ENCODE measurements at regions not wholly inside any gene's neighbourhood (a gene's known extent, or its start where the extent isn't known, plus 50 kb on each side); places are given as distances from the start of the nearest gene placed in this dataset.

DNA sequence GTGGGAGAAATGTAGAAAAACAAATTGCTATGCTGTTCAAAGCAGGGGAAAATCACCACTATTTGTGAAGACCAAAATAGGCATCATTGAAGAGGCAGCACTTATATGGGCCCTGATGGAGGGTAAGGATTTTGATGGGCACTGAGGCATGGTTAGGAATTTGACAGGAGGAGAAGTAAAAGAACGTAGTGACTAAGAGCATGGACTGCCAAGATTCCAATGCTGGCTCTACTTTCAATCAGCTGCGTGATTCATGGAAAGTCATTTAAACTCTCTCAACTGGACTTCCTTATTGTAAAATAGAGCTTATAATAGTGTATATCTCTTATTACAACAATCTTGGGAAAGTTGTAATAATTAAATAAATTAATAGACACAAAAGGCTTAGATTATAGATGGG is 267.7 kb upstream of the G2E3 start:
- no peak overlapping the region for H3K4me3 ChIP-seq (ENCODE audit: low read length in 2 of 2)
- H3K27ac ChIP-seq (ENCODE audit: low read depth in 1 of 2, low read length in 2 of 2) = no peak overlapping the region
- WGBS, 2 donors = 4 to 5% methylated on average over 2 of the region's 2 CpGs
- intact Hi-C loops (cut with DNase I) = no loop called here
- no peaks in the 10 kb centered on the region for H3K9me3 ChIP-seq (ENCODE audit: control insufficient read depth, low read length)
- ATAC-seq (ENCODE audit: low FRiP score) (no peak), DNase-seq (no peak)
- H3K4me1 ChIP-seq (ENCODE audit: control insufficient read depth in 1 of 2, insufficient read depth in 2 of 2, low read length in 2 of 2) = no peaks in the 10 kb centered on the region
- no peaks in the 10 kb centered on the region for H3K36me3 ChIP-seq (ENCODE audit: control insufficient read depth in 1 of 2, insufficient read depth in 2 of 2, low read length in 1 of 2)
- H3K27me3 ChIP-seq (ENCODE audit: control insufficient read depth in 1 of 2, insufficient read depth in 2 of 2, low read length in 1 of 2) = no peaks in the 10 kb centered on the region

GRCh38 chr14:30292541-30292940 is 266.4 kb upstream of the G2E3 start:
- DNase-seq (no peak), ATAC-seq (ENCODE audit: low FRiP score) (no peak)
- Histone ChIP-seq H3K36me3 (ENCODE audit: control insufficient read depth in 1 of 2, insufficient read depth in 2 of 2, low read length in 1 of 2) (no peaks in the 10 kb centered on the region), H3K4me1 (ENCODE audit: control insufficient read depth in 1 of 2, insufficient read depth in 2 of 2, low read length in 2 of 2) (no peaks in the 10 kb centered on the region), H3K9me3 (ENCODE audit: control insufficient read depth, low read length) (no peaks in the 10 kb centered on the region), H3K4me3 (ENCODE audit: low read length in 2 of 2) (no peak overlapping the region), H3K27ac (ENCODE audit: low read depth in 1 of 2, low read length in 2 of 2) (no peak overlapping the region), H3K27me3 (ENCODE audit: control insufficient read depth in 1 of 2, insufficient read depth in 2 of 2, low read length in 1 of 2) (no peaks in the 10 kb centered on the region)
- intact Hi-C loops (cut with DNase I) = no loop called here
- WGBS, 2 donors = 81 to 90% methylated on average over 3 of the region's 3 CpGs

DNA sequence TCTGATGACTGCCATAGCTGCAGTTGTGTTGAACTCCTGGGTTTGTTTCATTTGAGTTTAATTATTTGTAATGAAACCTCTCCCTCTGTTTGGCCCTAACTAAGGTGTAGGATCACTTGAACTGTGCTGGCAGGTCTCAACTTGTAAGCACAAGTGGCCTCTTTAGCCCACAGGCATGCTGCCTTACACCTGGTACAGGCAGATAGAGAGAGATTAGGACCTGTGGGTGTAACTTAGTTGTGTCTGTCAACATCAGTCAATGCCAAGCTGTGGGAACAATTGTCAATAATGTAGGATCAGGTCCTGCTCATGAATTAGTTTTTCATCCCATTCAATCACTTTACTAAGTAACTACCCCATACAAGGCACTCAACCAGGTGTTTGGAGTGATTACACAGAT is 263.0 kb upstream of the G2E3 start:
- ATAC-seq (ENCODE audit: low FRiP score) (no peak), DNase-seq (no peak)
- Histone ChIP-seq H3K27ac (ENCODE audit: low read depth in 1 of 2, low read length in 2 of 2) (no peak overlapping the region), H3K9me3 (ENCODE audit: control insufficient read depth, low read length) (no peaks in the 10 kb centered on the region), H3K36me3 (ENCODE audit: control insufficient read depth in 1 of 2, insufficient read depth in 2 of 2, low read length in 1 of 2) (no peaks in the 10 kb centered on the region), H3K4me1 (ENCODE audit: control insufficient read depth in 1 of 2, insufficient read depth in 2 of 2, low read length in 2 of 2) (peaks cover 0 to 2% of the 10 kb centered on the region in 2 donors), H3K27me3 (ENCODE audit: control insufficient read depth in 1 of 2, insufficient read depth in 2 of 2, low read length in 1 of 2) (no peaks in the 10 kb centered on the region), H3K4me3 (ENCODE audit: low read length in 2 of 2) (no peak overlapping the region)
- intact Hi-C loops (cut with DNase I) = no loop called here

- intact Hi-C loops (cut with DNase I) = no loop called here
- Histone ChIP-seq H3K4me1 (ENCODE audit: control insufficient read depth in 1 of 2, insufficient read depth in 2 of 2, low read length in 2 of 2) (peaks cover 0 to 2% of the 10 kb centered on the region in 2 donors), H3K27ac (ENCODE audit: low read depth in 1 of 2, low read length in 2 of 2) (no peak overlapping the region), H3K9me3 (ENCODE audit: control insufficient read depth, low read length) (no peaks in the 10 kb centered on the region), H3K4me3 (ENCODE audit: low read length in 2 of 2) (no peak overlapping the region), H3K27me3 (ENCODE audit: control insufficient read depth in 1 of 2, insufficient read depth in 2 of 2, low read length in 1 of 2) (no peaks in the 10 kb centered on the region), H3K36me3 (ENCODE audit: control insufficient read depth in 1 of 2, insufficient read depth in 2 of 2, low read length in 1 of 2) (no peaks in the 10 kb centered on the region)
- DNase-seq (no peak), ATAC-seq (ENCODE audit: low FRiP score) (no peak)
- 89 to 90% methylated on average over 11 of the region's 11 CpGs for WGBS, 2 donors
These were observed 262.0 kb upstream of the G2E3 start for GRCh38 chr14:30296931-30297405.

DNA sequence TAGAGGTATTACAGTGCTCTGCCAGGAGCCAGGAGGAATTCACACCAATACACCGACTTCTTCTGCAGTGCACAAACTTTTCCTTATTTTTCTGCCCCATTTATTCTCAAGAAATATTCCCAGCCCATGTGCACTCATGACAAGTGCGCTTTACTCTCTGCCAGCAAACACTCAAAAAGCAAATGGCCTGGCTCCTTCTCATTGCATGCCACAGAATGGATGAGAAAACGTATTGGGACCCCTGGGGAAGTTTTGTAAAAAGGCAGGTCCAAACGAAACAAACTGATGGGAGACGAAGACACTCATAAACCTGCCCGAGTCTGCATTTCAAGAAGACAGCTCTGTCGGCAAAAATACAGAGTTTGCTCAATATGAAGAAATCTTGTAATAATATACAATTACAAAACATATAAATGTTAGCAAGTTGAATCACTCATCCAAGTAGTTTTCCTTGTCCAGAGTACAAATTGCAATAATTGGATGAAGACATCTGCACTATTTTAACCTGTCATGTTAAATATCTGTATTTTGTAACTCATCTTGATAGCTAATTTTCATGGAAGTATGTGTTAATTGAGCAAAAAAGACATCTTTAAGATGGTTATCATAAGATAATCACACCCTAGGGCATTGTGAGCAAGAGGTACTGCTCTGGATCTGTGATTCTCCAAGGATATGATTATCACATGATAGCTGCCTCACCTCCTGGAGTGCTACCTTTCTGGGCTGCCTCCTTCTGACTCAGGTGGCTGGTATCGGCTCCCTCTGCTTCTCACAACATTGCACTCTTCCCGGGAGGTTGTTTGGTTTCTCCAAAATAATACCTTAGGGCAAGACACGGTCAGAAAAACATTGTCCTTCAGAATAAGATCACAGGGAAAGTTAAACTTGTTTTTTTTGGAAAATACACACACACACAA is 260.8 kb upstream of the G2E3 start:
- Histone ChIP-seq H3K4me3 (ENCODE audit: low read length in 2 of 2) (no peak overlapping the region), H3K4me1 (ENCODE audit: control insufficient read depth in 1 of 2, insufficient read depth in 2 of 2, low read length in 2 of 2) (peaks cover 0 to 2% of the 10 kb centered on the region in 2 donors), H3K9me3 (ENCODE audit: control insufficient read depth, low read length) (no peaks in the 10 kb centered on the region), H3K27ac (ENCODE audit: low read depth in 1 of 2, low read length in 2 of 2) (no peak overlapping the region), H3K27me3 (ENCODE audit: control insufficient read depth in 1 of 2, insufficient read depth in 2 of 2, low read length in 1 of 2) (no peaks in the 10 kb centered on the region), H3K36me3 (ENCODE audit: control insufficient read depth in 1 of 2, insufficient read depth in 2 of 2, low read length in 1 of 2) (no peaks in the 10 kb centered on the region)
- intact Hi-C loops (cut with DNase I) = no loop called here
- WGBS, 2 donors = 67 to 70% methylated on average over 10 of the region's 10 CpGs
- DNase-seq (no peak), ATAC-seq (ENCODE audit: low FRiP score) (no peak)

DNA sequence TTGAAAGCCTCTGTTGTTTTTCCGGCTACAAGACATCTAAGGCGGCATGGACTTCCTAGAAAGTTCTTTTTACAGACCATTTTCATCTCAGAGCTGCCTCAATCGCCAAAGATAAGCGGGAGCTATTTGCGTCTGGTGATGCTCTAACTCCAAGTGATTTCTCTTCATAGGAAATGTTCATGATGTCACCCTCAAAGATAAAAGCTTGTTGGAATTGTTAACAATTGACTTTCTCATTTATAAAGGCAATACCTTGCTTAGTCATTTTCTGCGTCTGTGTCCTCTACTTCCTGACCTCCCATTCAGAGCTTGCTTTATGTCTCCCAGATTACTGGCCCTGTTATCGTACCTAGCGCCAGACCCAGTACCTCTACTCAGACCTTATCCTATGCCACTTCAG is 259.0 kb upstream of the G2E3 start:
- intact Hi-C loops (cut with DNase I) = no loop called here

GRCh38 chr14:30303350-30303749 is 255.6 kb upstream of the G2E3 start:
- H3K27ac ChIP-seq (ENCODE audit: low read depth in 1 of 2, low read length in 2 of 2) = no peak overlapping the region
- H3K27me3 ChIP-seq (ENCODE audit: control insufficient read depth in 1 of 2, insufficient read depth in 2 of 2, low read length in 1 of 2) = no peaks in the 10 kb centered on the region
- H3K4me1 ChIP-seq (ENCODE audit: control insufficient read depth in 1 of 2, insufficient read depth in 2 of 2, low read length in 2 of 2) = peaks cover 0 to 2% of the 10 kb centered on the region in 2 donors
- no peaks in the 10 kb centered on the region for H3K36me3 ChIP-seq (ENCODE audit: control insufficient read depth in 1 of 2, insufficient read depth in 2 of 2, low read length in 1 of 2)
- H3K9me3 ChIP-seq (ENCODE audit: control insufficient read depth, low read length) = no peaks in the 10 kb centered on the region
- no peak for DNase-seq
- intact Hi-C loops (cut with DNase I) = no loop called here
- WGBS, 2 donors = 90 to 96% methylated on average over 1 of the region's 1 CpG
- H3K4me3 ChIP-seq (ENCODE audit: low read length in 2 of 2) = no peak overlapping the region
- ATAC-seq (ENCODE audit: low FRiP score) = no peak

More for the DNA sequence above, 259.0 kb upstream of the G2E3 start:
- no peak overlapping the region for H3K27ac ChIP-seq (ENCODE audit: low read depth in 1 of 2, low read length in 2 of 2)
- WGBS, 2 donors = 87 to 92% methylated on average over 8 of the region's 8 CpGs
- DNase-seq (no peak), ATAC-seq (ENCODE audit: low FRiP score) (no peak)
- H3K4me1 ChIP-seq (ENCODE audit: control insufficient read depth in 1 of 2, insufficient read depth in 2 of 2, low read length in 2 of 2) = peaks cover 0 to 2% of the 10 kb centered on the region in 2 donors
- no peaks in the 10 kb centered on the region for H3K36me3 ChIP-seq (ENCODE audit: control insufficient read depth in 1 of 2, insufficient read depth in 2 of 2, low read length in 1 of 2)
- no peak overlapping the region for H3K4me3 ChIP-seq (ENCODE audit: low read length in 2 of 2)
- H3K27me3 ChIP-seq (ENCODE audit: control insufficient read depth in 1 of 2, insufficient read depth in 2 of 2, low read length in 1 of 2) = no peaks in the 10 kb centered on the region
- H3K9me3 ChIP-seq (ENCODE audit: control insufficient read depth, low read length) = no peaks in the 10 kb centered on the region

GRCh38 chr14:30305346-30305745 is 253.6 kb upstream of the G2E3 start:
- no peaks in the 10 kb centered on the region for H3K4me1 ChIP-seq (ENCODE audit: control insufficient read depth in 1 of 2, insufficient read depth in 2 of 2, low read length in 2 of 2)
- DNase-seq (no peak), ATAC-seq (ENCODE audit: low FRiP score) (no peak)
- intact Hi-C loops (cut with DNase I) = no loop called here
- H3K4me3 ChIP-seq (ENCODE audit: low read length in 2 of 2) = no peak overlapping the region
- H3K36me3 ChIP-seq (ENCODE audit: control insufficient read depth in 1 of 2, insufficient read depth in 2 of 2, low read length in 1 of 2) = no peaks in the 10 kb centered on the region
- no peak overlapping the region for H3K27ac ChIP-seq (ENCODE audit: low read depth in 1 of 2, low read length in 2 of 2)
- WGBS, 2 donors = 74 to 79% methylated on average over 1 of the region's 1 CpG
- no peaks in the 10 kb centered on the region for H3K9me3 ChIP-seq (ENCODE audit: control insufficient read depth, low read length)
- no peaks in the 10 kb centered on the region for H3K27me3 ChIP-seq (ENCODE audit: control insufficient read depth in 1 of 2, insufficient read depth in 2 of 2, low read length in 1 of 2)

- no peak for ATAC-seq (ENCODE audit: low FRiP score)
- WGBS, 2 donors = 76 to 77% methylated on average over 2 of the region's 2 CpGs
- no peak for DNase-seq
- H3K27ac ChIP-seq (ENCODE audit: low read depth in 1 of 2, low read length in 2 of 2) = no peak overlapping the region
- H3K27me3 ChIP-seq (ENCODE audit: control insufficient read depth in 1 of 2, insufficient read depth in 2 of 2, low read length in 1 of 2) = no peaks in the 10 kb centered on the region
- H3K4me3 ChIP-seq (ENCODE audit: low read length in 2 of 2) = no peak overlapping the region
- H3K4me1 ChIP-seq (ENCODE audit: control insufficient read depth in 1 of 2, insufficient read depth in 2 of 2, low read length in 2 of 2) = no peaks in the 10 kb centered on the region
- H3K9me3 ChIP-seq (ENCODE audit: control insufficient read depth, low read length) = no peaks in the 10 kb centered on the region
- H3K36me3 ChIP-seq (ENCODE audit: control insufficient read depth in 1 of 2, insufficient read depth in 2 of 2, low read length in 1 of 2) = no peaks in the 10 kb centered on the region
- intact Hi-C loops (cut with DNase I) = no loop called here
These were observed 249.6 kb upstream of the G2E3 start for GRCh38 chr14:30309405-30309804.

Data from aorta (tissue), 5 donors.